ENCODE measurements at regions not wholly inside any gene's neighbourhood (a gene's known extent, or its start where the extent isn't known, plus 50 kb on each side); places are given as distances from the start of the nearest gene placed in this dataset.

DNA sequence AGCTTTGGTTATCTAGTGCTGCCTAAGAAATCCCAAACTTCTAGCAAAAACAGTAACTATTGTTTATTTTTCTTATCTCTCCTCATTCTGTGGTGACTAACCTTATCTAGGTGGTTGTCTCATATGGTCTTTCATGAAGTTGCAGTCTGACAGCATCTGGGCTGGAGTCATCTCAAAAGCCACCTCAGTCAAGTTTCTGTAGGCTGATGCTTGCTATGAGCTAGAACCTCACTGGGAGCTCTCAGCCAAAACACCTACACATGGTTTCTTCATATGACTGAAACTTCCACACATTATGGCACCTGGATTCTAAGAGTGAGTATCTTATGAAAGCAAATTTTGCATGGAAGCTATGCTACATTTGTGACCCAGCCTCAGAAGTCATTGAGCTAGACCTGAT lies 596.4 kb upstream of the VRK2 start:
- Histone ChIP-seq H3K27ac (ENCODE audit: insufficient read depth, low read depth, low read length) (no peak overlapping the region), H3K4me3 (replicated peaks in 1 of 3; ENCODE audit: insufficient read depth in 1 of 3, low read depth in 1 of 3, low read length in 3 of 3) (no peak overlapping the region), H3K9ac (replicated peaks; ENCODE audit: extremely low read depth, insufficient read depth, low read length) (no peak overlapping the region), H3K27me3 (ENCODE audit: control insufficient read depth in 2 of 2, insufficient read depth in 2 of 2, low read length in 2 of 2) (no peaks in the 10 kb centered on the region), H3K79me2 (ENCODE audit: control insufficient read depth, insufficient read depth, low read length) (no peaks in the 10 kb centered on the region), H3K4me2 (ENCODE audit: insufficient read depth, low read length) (no peak overlapping the region), H3K4me1 (ENCODE audit: control insufficient read depth, extremely low read depth, insufficient read depth, low read length) (no peaks in the 10 kb centered on the region), H4K20me1 (replicated peaks; ENCODE audit: control insufficient read depth, extremely low read depth, insufficient read depth, low read length) (no peaks in the 10 kb centered on the region), H3K9me3 (replicated peaks; ENCODE audit: control insufficient read depth, insufficient read depth, low read length) (no peaks in the 10 kb centered on the region), H3K36me3 (ENCODE audit: control insufficient read depth in 2 of 2, extremely low read depth in 1 of 2, insufficient read depth in 2 of 2, low read length in 2 of 2) (no peaks in the 10 kb centered on the region), H2AFZ (ENCODE audit: low read depth, low read length) (no peak overlapping the region), H3K9me1 (replicated peaks; ENCODE audit: control insufficient read depth, extremely low read depth, insufficient read depth, low read length) (no peaks in the 10 kb centered on the region)
- CTCF ChIA-PET, result no interaction called here
- DNase-seq (ENCODE audit: low read depth, low spot score), result no peak
- dilution Hi-C loops (cut with MboI; ENCODE audit: extremely low pct_ligation_motif_present, low sequenced_read_pairs), result no loop called here
- intact Hi-C loops (cut with micrococcal nuclease), result no loop called here
- no peak for TF ChIP-seq POLR2AphosphoS5 (IDR thresholded peaks at IDR 0.05; ENCODE audit: insufficient read depth, low read depth, low read length)
- no peak for TF ChIP-seq EZH2 (IDR thresholded peaks at IDR 0.05; ENCODE audit: borderline replicate concordance, low read depth, low read length, severe bottlenecking)
- TF ChIP-seq GATA2 (IDR thresholded peaks at IDR 0.05; ENCODE audit: insufficient read depth, insufficient read length, low read depth, low read length), result no peak
- TF ChIP-seq, protein P1, sequence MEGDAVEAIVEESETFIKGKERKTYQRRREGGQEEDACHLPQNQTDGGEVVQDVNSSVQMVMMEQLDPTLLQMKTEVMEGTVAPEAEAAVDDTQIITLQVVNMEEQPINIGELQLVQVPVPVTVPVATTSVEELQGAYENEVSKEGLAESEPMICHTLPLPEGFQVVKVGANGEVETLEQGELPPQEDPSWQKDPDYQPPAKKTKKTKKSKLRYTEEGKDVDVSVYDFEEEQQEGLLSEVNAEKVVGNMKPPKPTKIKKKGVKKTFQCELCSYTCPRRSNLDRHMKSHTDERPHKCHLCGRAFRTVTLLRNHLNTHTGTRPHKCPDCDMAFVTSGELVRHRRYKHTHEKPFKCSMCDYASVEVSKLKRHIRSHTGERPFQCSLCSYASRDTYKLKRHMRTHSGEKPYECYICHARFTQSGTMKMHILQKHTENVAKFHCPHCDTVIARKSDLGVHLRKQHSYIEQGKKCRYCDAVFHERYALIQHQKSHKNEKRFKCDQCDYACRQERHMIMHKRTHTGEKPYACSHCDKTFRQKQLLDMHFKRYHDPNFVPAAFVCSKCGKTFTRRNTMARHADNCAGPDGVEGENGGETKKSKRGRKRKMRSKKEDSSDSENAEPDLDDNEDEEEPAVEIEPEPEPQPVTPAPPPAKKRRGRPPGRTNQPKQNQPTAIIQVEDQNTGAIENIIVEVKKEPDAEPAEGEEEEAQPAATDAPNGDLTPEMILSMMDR (IDR thresholded peaks at IDR 0.05; ENCODE audit: extremely low read depth in 1 of 2, insufficient read depth in 1 of 2, low read depth in 1 of 2, low read length in 2 of 2), result no peak
- no peak for TF ChIP-seq JUN (IDR thresholded peaks at IDR 0.05; ENCODE audit: borderline replicate concordance, insufficient read depth, insufficient read length, low read depth)
- TF ChIP-seq MAX (IDR thresholded peaks at IDR 0.05; ENCODE audit: insufficient read depth, insufficient read length), result no peak
- POLR2A ChIA-PET, result no interaction called here
- FAIRE-seq, result no peak
- no TSS peak for BruUV-seq (replicated peaks)

Data from endothelial cell of umbilical vein (primary cell).